CD4-positive, alpha-beta T cell treated with Interleukin-17A for 1 hour (primary cell): ENCODE measurements at regions not wholly inside any gene's neighbourhood (a gene's known extent, or its start where the extent isn't known, plus 50 kb on each side); places are given as distances from the start of the nearest gene placed in this dataset.
"Not testable (repeated sequence)": the region's sequence is repeated elsewhere in the genome, so short reads cannot be mapped to it uniquely, and the experiment has no call there.

Experiments
- DNase-seq: peaks from one replicate; pipeline ENCODE4 v3.0.0-alpha.2; 2020

DNA sequence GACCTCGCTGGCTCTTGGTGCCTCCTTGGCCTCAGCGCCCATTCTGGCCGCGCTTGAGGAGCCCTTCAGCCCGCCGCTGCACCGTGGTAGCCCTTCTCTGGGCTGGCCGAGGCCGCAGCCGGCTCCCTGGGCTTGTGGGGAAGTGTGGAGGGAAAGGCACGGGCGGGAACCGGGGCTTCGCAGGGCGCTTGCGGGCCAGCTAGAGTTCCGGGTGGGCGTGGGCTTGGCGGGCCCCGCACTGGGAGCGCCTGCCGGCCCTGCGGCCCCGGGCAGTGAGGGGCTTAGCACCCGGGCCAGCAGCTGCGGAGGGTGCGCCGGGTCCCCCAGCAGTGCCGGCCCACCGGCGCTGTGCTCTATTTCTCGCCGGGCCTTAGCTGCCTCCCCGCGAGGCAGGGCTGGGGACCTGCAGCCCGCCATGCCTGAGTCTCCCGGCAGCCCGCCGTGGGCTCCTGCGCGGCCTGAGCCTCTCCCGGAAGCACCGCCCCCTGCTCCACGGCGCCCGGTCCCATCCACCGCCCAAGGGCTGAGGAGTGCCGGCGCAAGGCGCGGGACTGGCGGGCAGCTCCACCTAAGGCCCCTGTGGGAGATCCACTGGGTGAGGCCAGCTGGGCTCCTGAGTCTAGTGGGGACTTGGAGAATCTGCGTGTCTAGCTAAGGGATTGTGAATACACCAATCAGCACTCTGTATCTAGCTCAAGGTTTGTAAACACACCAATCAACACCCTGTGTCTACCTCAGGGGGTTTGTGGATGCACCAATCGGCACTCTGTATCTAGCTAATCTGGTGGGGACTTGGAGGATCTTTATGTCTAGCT lies 141.1 kb downstream of the SLCO4C1 start:
- peak; percentile 14 for DNase-seq

GRCh38 chr5:102154291-102154690 lies 141.8 kb downstream of the SLCO4C1 start:
- DNase-seq: no peak

DNA sequence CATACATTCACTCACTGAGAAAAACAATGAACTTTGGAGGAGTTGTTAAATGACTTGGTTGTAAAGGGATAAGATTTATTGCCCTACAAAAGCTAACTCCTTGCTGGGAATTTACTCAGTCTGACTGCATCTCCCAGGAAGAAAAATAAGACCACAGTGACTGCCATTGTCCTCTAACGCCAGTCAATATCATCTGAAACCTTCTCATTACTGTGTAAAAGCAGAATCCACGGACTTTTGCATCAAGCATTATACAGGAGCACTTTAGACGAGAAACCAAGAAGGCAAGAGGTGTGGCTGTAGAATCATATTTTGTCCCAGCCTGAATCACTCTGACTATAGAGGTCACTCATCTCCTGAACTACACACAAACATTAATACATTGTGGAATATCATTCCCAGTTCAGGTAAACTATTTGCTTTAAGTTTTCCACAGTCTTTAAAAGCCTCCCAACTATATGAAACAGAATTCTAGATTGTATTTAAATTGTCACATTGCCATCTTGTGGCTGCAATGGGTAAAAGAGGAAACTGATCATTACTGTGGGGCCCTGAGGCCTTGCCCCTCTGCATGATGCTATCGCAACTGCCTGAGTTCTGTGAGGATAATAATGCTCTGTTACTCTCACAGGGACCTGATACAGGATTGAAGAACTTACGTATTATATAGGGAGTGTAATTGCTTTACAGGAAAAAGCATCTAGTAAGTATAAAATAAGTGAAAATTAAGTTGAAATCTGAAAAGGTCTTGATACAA lies 142.9 kb downstream of the SLCO4C1 start:
- DNase-seq: peak; percentile 8

DNA sequence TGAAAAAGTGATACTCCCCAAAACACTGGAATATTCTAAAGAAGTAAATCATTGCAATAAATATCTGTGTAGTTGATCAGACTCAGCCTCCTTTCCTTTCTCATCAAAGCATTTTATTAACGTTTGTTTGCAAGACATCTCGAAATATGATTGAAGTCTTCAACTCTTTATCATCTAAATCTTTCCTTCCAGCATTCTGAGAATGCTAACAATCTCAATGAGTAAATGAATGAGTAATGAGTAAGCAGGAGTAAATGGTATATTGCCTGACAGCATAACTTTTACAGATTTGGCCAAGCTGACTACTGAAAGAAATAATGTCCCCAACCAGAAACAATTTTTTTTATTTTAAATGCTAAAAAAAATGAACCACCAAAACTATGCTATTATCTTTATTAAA lies 157.1 kb downstream of the SLCO4C1 start:
- no peak for DNase-seq

DNA sequence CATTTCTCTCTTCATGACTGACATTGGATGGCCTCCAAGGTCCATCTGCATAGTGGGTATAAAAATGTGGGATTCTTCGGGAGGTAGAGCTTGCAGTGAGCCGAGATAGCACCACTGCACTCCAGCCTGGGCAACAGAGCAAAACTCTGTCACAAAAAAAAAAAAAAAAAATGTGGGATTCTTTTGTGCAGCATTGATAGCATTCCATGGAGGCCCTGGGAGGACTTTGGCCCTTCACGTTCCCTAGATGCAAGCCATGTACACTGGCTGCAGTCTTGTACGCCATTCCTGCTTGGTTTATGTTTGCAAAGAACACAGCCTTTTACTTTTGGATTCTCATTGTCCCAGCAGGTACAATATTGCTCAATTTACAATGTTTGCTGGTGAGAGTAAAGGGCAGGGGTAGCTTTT lies 157.8 kb downstream of the SLCO4C1 start:
- DNase-seq: no peak

DNA sequence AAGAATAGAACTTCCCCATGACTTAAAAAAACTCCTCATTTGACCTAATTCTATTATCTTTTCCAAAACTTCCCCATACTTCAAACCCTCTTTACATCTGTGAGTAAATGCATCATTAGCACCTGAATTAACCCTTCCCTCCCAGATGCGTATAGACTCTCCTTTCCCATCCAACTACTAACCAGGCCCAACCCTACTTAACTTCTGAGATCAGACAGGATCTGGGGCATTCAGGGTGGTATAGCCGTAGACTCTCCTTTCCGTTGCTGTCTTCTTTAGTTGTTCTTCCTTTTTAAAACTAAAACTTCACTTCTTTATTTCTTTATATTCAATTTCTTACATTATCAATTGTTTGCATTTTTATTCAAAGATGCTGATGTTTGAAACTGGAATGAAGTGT lies 165.2 kb downstream of the SLCO4C1 start:
- DNase-seq: no peak

DNA sequence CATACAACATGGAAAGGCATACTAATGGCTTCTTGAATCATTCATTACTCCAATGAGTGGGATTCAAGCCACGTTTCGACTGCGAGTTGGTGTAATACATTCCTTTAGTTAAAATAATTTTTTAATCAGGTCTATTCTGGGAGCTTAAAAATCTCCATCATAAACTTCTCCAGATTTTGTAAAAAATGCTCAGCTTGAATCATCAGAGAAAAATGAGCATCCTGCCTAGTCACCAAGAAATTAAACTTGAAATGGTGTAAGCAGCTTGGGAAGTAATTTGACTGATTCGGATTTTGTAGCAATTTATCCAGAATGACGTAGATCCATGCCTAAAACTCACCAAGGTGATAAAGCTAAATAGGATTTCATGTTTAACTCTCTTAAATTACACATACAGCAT lies 165.7 kb downstream of the SLCO4C1 start:
- no peak for DNase-seq

DNA sequence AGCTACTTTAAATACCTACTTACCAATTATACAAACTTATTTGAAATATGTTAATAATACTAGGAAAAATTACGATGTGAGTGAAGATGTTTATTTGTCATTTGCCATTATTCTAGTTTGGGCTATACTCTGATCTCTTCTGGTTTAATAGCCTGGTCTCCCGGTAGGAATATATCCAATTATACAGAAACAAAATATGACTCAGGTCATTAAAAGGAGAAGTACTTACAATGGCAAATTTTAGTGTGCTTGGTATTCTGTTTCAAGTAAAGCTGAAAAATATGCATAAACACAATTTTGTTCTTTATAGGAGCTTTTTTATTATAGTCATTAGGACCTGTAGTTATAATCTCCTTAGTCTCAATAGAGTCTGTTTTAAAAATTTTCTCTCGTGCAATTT lies 176.8 kb downstream of the SLCO4C1 start:
- DNase-seq: no peak

DNA sequence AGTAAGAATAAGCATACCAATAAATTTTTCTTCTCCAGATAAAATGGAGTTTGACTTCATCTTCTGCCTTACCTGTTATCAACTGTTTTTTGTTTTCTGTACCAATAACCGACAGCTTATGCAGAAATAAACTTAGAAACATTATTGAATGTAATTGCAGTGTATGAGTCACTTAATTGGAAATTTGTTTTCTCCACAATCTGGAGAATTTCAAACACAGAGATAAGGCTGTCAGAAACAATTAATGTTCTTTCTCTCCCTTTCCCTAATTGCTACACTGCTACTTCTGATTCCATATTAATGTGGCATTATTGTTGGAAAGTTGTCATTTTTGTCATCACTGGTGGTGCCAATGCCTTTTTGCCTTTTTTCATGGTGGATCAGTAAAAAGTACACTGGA lies 180.3 kb downstream of the SLCO4C1 start:
- DNase-seq: no peak

GRCh38 chr5:102114525-102115069 lies 181.5 kb downstream of the SLCO4C1 start:
- no peak for DNase-seq

GRCh38 chr5:102107865-102108264 lies 188.2 kb downstream of the SLCO4C1 start:
- no peak for DNase-seq

- no peak for DNase-seq
Observed at GRCh38 chr5:102106599-102106998, 189.5 kb downstream of the SLCO4C1 start.

DNA sequence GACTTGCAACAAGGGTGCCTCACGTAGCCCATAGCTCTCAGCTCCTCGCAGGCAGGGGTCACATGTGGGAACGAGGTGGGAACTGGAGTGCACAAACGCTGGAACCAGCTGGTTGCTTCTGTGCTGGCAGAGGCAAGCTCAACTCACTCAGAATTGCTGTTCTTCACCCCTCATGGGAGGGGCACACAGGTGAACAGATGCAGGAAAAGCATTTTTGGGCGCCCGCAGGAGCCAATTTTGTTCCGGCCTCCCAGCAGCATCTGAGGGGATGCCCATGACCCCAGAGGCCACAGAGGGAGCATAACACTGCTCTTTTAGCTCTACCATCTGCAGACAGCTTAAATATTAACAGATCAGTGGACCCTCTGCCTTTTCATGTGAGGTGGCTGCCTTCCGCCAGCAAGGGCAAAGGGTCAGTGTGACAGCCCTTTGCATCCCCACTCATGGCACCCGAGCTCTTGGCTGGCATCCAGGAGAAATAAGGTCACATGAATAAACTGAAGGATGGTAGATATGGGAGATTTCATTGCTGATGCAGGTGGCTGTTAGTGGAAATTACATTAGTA lies 196.2 kb downstream of the SLCO4C1 start:
- no peak for DNase-seq

GRCh38 chr5:102099083-102099482 lies 197.0 kb downstream of the SLCO4C1 start:
- DNase-seq: not testable (repeated sequence)

DNA sequence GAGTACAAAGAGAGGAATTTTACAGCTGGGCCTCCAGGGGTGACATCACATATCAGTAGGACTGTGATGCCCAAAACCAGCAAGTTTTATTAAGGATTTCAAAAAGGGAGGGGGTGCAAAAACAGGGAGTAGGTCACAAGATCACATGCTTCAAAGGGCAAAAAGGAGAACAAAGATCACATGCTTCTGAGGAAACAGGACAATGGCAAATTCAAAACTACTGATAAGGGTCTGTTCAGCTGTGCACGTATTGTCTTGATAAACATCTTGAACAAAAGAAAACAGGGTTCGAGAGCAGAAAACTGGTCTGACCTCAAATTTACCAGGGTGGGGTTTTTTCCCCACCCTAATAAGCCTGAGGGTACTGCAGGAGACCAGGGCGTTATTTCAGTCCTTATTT lies 197.5 kb downstream of the SLCO4C1 start:
- not testable (repeated sequence) for DNase-seq

GRCh38 chr5:102090770-102091169 lies 205.3 kb downstream of the SLCO4C1 start:
- no peak for DNase-seq

DNA sequence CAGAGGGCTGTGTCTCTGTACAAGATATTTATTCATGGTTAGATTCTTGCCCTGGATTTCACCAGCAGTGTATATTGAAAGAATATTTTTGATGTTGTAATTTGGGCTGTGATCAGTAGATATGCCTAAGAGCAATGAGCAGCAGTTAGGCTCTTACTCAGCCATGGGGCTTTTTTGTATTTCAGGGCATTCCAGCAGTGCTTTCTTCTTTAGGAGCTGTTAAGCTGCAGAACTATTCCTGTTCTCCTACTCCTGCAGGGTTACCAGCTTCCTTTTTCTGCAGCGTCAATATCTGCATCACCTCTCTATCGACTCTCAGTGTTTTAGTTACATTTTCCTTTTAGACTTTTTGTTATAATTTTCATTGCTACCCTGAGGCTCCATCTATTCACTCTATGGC lies 206.2 kb downstream of the SLCO4C1 start:
- DNase-seq: no peak

DNA sequence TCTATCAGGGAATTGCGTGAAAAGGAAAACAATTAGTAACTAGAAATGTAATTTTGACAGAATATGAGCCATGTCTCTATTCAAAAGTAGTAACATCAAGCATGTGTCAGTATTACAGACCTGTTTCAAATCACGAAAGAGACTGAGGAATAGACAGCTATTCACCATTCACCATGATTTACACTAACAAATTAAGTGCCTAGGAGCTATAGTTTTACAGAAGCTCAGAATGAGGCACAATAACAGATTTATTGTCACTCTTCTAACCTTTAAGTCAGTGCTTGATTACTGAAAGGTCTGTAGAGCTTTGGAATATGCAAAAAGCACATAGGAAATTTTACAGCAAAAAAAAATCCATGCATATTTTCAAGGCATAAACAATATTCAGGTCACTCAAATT lies 208.2 kb downstream of the SLCO4C1 start:
- no peak for DNase-seq

DNA sequence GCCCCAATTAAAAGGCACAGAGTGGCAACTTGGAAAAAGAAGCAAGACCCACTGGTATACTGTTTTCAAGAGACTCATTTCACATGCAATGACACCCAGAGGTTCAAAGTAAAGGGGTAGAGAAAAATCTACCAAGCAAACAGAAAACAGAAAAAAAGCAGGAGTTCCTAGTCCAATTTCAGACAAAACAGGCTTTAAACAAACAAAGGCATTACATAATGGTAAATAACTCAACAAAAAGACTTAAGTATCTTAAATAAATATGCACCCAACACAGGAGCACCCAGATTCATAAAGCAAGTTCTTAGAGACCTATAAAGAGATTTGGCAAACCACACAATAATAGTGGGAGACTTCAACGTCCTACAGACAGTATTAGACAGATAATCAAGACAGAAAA lies 215.8 kb downstream of the SLCO4C1 start:
- no peak for DNase-seq

DNA sequence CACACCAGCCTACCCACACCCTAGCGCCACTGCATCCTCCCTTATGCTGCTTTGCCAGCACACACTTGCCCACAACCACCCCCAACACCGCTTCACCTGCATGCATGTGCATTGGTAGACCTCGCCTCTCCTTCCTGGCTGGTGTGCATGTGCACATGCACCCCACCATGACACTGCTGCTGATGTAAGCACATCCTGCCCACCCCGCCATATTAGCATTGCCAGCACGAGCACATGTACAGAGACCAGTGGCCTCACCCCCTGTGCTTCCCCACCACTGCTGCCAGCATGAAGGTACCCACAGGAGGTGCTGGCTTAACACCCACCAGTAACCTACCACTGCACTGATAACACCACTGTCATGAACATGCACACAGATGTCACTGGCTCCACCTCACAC lies 218.2 kb downstream of the SLCO4C1 start:
- DNase-seq: no peak

GRCh38 chr5:102069974-102070373 lies 226.1 kb downstream of the SLCO4C1 start:
- no peak for DNase-seq

- DNase-seq: no peak
Observed at GRCh38 chr5:102068870-102069269, 227.2 kb downstream of the SLCO4C1 start.

- no peak for DNase-seq
Observed at GRCh38 chr5:102049517-102049916, 246.6 kb downstream of the SLCO4C1 start.

- DNase-seq: no peak
Observed at GRCh38 chr5:102048940-102049339, 247.1 kb downstream of the SLCO4C1 start.
